ENCODE measurements at regions not wholly inside any gene's neighbourhood (a gene's known extent, or its start where the extent isn't known, plus 50 kb on each side); places are given as distances from the start of the nearest gene placed in this dataset.
"Not testable (repeated sequence)": the region's sequence is repeated elsewhere in the genome, so short reads cannot be mapped to it uniquely, and the experiment has no call there.

DNA sequence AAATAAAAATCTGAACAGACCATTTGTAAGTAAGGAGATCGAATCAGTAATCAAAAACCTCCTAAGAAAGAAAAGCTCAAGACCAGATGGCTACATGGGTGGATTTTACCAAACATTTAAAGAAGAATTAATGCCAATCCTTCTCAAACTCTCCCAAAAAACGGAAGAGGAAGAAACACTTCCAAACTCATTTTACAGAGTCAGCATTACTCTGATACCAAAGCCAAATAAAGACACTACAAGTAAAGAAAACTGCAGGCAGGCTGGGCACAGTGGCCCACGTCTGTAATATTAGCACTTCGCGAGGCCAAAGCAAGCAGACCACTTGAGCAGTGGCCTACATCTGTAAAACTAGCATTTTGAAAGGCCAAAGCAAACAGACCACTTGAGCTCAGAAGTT, 159.8 kb downstream of the DPY19L2 start:
- ATAC-seq (no peak), DNase-seq (ENCODE audit: low spot score) (no peak)
- intact Hi-C loops (cut with DNase I): no loop called here

DNA sequence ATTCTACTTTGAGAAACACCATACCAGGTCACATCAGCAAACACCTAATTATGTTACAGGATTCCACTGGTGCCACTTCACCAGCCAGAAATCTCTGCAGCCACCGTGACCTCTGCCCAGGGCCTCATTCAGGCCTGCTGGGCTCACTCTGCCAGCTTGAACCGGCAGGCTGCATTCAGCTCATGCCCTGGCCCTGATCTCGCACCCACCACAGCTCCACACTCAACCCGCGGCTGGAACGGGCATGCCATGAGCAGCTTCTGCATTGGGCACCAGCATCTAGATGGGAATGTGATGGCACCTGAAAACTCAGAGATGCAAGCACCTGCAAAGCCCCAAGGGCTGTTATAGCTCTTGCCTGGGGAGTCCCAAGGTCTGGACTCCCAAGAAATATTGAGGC, 168.7 kb downstream of the DPY19L2 start:
- intact Hi-C loops (cut with DNase I): no loop called here

DNA sequence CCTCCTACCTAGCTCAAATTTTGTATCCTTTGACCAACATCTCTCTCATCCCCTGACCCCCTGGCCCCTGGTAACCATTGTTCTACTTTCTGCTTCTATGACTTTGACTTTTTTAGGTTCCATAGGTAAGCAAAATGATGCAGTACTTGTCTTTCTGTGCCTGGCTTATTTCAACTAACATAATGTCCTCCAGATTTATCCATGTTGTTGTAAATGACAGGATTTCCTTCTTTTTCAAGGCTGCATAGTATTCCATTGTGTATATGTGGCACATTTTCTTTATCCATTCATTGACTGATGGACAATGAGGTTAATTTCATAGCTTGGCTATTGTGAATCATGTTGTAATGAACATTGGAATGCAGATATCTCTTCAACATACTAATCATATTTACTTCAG, 170.1 kb downstream of the DPY19L2 start:
- intact Hi-C loops (cut with DNase I): no loop called here
- DNase-seq (ENCODE audit: low spot score): no peak
- ATAC-seq: no peak

More for the DNA sequence above, 168.7 kb downstream of the DPY19L2 start:
- DNase-seq (ENCODE audit: low spot score): no peak
- no peak for ATAC-seq

DNA sequence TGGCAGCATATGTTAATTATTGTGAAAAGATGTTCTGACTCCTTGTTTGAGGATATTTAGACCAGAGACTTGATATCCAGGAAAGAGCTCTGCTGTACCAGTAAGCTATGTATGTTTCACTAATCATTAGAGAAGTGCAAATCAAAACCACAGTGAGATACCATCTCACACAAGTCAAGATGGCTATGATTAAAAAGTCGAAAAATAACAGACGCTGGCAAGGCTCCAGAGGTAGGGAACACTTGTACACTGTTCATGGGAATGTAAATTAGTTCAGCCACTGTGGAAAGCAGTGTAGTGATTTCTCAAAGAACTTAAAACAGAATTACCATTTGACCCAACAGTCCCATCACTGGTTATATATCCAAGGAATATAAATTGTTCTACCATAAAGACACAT, 171.6 kb downstream of the DPY19L2 start:
- DNase-seq (ENCODE audit: low spot score) (no peak), ATAC-seq (no peak)
- intact Hi-C loops (cut with DNase I): no loop called here

DNA sequence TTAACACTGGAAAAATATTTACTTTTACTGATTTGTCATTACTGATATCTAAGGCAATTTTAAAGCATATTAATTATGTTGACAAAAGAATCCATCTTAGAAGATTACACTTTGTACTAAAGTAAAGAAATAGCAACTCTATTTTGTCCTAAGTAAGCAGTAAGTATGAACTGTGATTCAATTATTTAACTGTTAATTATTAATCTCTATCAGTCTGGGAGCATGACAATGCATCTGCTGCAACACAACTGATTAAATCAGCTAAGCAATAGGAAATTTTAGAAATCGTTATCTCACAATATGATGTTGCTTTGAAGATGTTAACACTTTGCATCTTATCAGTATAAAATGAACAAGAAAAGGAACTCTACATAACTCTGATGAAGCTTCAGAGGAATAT, 172.3 kb downstream of the DPY19L2 start:
- no peak for DNase-seq (ENCODE audit: low spot score)
- ATAC-seq: no peak
- intact Hi-C loops (cut with DNase I): loop anchor here (1.0 kb wide), 1 partner anchor 11 kb away; no protein-coding TSS in a partner anchor

DNA sequence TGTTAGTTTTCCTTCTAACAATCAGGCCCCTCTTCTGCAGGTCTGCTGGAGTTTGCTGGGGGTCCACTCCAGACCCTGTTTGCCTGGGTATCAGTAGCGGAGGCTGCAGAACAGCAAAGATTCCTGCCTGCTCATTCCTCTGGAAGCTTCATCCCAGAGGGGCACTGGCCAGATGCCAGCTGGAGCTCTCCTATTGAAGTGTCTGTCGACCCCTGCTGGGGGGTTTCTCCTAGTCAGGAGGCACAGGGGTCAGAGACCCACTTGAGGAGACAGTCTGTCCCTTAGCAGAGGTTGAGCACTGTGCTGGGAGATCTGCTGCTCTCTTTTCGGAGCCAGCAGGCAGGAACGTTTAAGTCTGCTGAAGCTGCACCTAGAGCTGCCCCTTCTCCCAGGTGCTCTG, 174.9 kb downstream of the DPY19L2 start:
- ATAC-seq; intact Hi-C loops (cut with DNase I); DNase-seq (ENCODE audit: low spot score): not testable (repeated sequence)

DNA sequence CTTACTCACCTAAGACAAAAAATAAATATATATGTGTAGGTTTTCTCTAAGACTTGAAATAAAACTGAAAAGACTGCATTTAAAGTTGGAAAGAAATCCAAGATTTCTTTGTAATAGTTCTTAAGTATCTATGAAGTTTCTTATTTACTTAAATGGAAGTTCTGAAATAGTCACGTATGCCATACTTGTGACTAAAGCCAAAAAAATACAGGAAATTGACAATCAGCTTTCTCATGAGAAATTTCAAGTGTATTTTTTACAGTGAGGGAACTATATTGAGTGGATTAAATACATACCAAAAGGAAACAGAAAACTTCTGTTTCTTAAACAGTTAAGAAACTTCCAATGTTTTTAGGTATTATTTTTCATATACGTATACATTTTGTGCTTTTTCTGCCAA, 188.1 kb downstream of the DPY19L2 start:
- DNase-seq (ENCODE audit: low spot score): no peak
- intact Hi-C loops (cut with DNase I): no loop called here
- no peak for ATAC-seq

DNA sequence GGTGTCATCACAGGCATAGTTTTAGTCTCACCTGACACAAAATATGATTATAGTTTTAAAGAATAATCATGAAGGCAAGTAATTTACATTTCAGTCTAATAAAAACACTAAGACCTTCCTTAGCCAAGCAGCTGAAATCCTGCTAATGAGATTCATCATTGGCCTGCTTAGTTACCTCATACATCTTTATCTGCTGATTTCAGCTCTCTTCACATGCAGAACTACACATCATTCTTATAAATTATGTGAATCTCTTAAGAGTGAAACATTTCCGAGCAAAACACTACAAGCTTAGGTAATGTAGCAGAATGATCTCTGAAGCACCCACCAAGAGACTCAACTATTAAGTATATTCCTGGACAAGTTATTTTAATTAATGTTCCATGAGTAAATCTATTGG, 198.1 kb downstream of the DPY19L2 start:
- intact Hi-C loops (cut with DNase I): no loop called here
- DNase-seq (ENCODE audit: low spot score) (no peak), ATAC-seq (no peak)

DNA sequence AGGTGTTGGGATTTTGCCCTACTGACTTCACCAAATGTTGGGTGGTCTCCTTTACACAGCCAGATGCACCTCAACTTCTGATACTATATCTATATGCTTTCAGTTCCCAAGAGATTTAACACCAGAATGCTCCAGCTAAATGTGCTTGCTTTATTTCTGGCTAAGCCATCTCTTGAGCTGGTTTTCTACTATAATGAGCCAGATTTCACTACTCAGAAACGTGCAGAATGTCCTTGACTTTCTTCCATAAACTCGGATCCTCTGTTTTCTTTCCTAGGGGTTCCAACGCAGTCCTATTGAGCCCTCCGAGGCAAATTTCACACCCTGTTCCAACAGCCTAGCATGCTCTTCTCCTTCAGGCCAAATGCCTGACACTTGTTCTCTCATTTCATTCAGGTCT, 200.3 kb downstream of the DPY19L2 start:
- no peak for ATAC-seq
- intact Hi-C loops (cut with DNase I): no loop called here
- DNase-seq (ENCODE audit: low spot score): no peak

DNA sequence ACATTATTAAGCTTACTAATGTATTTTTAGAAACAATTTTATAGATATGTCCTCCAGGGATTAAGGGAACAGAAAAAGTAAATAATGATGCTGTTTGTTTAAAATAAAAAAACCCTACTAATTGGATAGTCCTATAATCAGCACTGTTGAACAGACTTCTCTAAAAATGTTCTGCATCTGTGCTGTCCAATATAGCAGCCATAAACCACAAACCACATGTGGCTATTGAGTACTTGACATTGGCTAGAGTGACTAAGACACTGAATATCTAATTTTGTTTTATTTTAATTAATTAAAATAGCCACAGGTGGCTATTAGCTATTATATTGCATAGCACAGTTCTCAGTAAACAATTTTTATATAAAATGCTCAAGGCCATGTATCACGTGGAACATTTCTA, 210.4 kb downstream of the DPY19L2 start:
- ATAC-seq (no peak), DNase-seq (ENCODE audit: low spot score) (no peak)
- intact Hi-C loops (cut with DNase I): no loop called here

DNA sequence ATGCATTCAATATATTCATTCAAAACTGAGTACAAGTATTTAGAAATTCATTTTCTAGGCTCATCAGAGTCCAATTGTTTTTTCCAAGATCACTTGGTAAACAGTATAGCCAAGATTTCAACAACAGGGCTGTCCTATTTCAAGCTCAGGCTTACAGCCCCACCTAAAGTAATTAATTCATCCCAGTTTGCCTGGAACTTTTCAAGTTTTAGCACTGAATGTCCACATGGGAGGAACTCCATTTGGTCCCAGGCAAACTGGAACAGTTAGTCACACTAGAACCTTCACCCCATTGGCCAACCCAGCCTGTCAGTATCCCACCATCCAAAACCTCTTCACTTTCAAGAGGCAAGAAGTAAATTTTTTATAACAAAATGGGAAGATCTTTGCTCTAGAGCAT, 210.9 kb downstream of the DPY19L2 start:
- DNase-seq (ENCODE audit: low spot score): no peak
- intact Hi-C loops (cut with DNase I): no loop called here
- ATAC-seq: no peak

DNA sequence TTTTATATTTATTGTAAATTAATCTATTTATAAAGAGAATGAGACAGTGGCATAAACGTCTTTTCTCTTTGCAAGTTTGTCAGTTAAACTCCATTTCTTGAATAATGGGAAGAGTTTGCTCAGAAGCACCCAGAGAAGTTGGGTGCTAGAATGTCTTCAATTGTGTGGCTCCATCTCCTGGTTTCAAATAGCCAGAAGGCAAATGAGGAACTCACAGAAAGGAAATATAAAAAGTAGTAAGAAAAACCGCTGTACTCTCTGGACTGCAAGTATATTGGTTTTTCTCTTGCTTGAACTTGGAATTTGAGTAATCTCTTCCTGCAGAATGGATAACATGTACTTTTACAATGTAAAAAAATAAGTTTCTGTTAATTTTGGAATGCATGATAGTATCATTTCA, 217.5 kb downstream of the DPY19L2 start:
- ATAC-seq: no peak
- DNase-seq (ENCODE audit: low spot score): no peak
- intact Hi-C loops (cut with DNase I): no loop called here

DNA sequence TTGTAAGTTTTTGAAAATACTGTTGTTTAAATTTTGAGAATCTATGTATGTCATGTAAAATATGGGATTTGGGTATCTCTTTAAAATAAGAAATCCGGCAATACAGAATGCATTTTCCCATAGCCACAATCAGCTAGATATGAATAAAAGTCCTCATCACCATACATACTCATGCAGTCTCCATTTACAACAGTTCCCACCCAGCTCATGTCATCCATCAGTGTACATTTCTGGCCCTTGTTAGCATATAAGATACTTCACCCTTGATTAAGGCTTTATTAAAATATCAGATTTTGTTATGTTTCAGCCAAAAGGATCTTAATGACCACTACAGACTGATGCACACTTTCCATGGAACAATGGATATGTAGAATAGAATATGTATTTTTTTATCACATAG, 218.0 kb downstream of the DPY19L2 start:
- ATAC-seq: no peak
- intact Hi-C loops (cut with DNase I): no loop called here

DNA sequence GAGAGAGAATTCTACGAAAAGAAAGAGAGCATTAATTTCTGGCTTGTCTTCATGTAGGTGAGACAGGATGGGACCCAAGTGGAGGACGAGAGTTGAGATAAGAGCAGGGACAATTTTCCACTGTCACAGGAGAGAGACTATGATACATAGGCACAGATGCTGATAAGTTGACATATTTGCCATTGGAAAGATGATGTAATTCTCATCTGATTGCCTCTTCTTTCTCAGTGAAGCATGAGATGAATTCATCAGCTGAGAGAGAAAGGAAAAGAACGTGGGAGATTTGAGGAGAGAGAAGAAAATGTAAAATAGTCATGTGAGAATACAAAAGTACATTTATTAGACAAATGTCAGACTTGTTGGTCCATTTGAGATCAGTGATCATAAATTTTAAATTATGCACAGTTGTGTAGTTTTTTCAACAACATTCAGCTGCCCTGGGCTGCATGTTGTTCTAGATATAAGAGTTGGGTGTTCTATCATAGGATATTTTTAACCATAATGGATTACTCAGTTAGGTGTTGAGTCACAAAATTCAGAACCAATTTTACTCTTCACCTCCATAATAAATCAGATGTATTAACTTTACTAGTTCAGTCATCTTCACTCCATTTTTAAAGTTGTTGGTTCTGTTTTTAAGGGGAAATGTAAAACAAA, 222.9 kb downstream of the DPY19L2 start:
- intact Hi-C loops (cut with DNase I): no loop called here
- DNase-seq (ENCODE audit: low spot score) (no peak), ATAC-seq (no peak)

More for the DNA sequence above, 218.0 kb downstream of the DPY19L2 start:
- no peak for DNase-seq (ENCODE audit: low spot score)

DNA sequence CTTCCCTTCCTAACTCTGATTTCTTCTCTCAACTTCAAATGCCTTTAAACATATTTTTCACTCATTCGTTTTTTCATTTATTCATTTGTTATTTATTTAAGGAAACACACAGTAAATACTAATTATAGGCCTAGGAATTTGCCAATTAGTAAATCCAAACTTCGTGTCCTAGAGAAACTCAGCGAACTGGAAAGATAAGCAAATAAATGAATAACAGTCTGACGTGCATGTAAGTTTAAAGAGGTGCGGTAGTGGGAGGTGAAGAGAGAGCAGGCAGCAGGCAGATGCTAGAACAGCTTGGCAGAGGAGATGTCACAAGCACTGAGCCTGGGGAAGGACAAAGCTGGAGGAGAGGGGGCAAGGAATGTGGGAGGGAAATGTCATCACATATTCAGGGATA, 228.2 kb downstream of the DPY19L2 start:
- ATAC-seq: no peak
- intact Hi-C loops (cut with DNase I): no loop called here
- DNase-seq (ENCODE audit: low spot score): no peak

DNA sequence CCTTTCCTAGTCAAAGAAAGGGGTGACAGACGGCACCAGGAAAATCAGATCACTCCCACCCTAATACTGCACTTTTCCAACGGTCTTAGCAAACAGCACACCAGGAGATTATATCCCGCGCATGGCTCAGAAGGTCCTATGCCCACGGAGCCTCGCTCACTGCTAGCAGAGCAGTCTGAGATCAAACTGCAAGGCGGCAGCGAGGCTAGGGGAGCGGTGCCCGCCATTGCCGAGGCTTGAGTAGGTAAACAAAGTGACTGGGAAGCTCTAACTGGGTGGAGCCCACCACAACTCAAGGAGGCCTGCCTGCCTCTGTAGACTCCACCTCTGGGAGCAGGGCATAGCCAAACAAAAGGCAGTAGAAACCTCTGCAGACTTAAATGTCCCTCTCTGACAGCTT, 233.9 kb downstream of the DPY19L2 start:
- intact Hi-C loops (cut with DNase I); ATAC-seq; DNase-seq (ENCODE audit: low spot score): not testable (repeated sequence)

DNA sequence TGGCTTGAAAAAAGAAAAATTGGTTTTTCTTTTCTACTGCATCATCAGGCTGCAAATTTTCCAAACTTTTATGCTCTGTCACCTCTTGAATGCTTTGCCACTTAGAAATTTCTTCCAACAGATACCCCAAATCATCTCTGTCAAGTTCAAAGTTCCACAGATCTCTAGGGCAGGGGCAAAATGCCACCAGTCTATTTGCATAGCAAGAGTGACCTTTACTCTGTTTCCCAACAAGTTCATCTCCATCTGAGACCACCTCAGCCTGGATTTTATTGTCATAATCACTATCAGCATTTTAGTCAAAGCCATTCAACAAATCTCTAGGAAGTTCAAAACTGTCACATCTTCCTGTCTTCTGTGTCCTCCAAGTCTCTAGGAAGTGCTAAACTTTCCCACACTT, 240.3 kb downstream of the DPY19L2 start:
- ATAC-seq; intact Hi-C loops (cut with DNase I); DNase-seq (ENCODE audit: low spot score): not testable (repeated sequence)

DNA sequence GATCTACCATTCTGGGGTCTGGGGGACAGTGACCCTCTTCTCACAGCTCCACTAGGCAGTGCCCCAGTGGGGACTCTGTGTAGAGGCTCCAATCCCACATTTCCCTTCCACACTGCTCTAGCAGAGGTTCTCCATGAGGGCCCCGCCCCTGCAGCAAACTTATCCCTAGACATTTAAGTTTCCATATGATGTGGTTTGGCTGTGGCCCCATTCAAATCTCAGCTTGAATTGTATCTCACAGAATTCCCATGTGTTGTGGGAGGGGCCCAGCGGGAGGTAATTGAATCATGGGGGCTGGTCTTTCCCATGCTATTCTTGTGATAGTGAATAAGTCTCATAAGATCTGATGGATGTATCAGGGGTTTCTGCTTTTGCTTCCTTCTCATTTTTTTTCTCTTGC, 241.3 kb downstream of the DPY19L2 start:
- ATAC-seq; intact Hi-C loops (cut with DNase I); DNase-seq (ENCODE audit: low spot score): not testable (repeated sequence)

DNA sequence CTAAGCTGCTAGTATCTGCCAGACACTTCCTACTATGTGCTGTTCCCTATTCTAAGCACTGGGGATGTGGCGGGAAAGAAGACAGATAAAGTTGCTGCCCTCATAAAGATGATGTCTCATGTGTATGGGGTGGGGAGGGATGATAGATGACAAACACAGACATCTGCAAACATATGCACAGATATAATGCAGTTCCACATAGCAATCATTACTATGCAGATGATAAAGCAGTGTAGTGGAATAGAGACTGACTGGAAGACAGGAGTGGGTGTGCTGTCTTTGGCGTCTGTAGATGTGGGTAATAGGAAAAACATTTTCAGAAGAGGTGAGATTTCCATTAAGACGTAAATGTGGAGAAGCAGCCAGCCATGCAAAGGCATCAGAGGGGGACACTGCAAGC, 243.6 kb downstream of the DPY19L2 start:
- ATAC-seq (no peak), DNase-seq (ENCODE audit: low spot score) (no peak)
- intact Hi-C loops (cut with DNase I): no loop called here

DNA sequence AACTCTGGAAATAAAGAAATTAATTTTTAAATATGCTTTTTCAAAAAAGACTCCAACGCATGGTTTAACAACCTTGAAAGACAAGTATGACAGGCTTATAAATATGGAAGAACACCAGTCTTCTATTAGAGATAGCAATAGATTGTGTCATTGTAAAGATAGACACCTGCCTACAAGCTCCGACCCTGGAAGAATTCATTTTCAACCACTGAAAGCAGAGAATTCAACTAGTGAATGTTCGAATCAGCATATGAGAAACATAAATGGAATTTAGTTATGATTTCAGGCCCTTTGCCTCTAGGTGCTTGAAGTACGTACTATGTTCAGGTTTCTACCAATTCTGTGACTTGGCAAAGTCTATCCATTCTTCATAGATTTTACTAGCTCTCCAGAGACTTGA, 244.5 kb downstream of the DPY19L2 start:
- no peak for DNase-seq (ENCODE audit: low spot score)
- ATAC-seq: no peak
- intact Hi-C loops (cut with DNase I): no loop called here

DNA sequence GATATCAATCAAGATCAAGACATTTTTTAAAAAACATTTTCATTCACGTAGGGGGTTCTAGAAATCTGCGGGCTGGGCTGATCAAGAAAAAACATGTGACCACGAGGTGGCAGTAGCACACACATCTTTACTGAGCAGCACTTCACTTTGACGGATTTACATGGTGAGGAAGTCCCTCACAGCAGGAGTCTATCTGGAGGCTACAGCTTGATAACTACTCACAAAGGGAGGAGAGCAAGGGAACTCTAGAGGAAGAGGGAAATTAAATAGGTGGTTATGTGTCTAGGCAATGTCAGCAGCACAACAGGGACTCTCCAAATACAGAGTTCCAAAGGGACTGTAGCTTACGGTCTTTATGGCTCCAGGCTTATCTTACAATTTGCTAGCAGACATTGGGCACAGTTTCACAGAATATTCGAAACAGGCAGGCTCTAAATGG, 248.1 kb downstream of the DPY19L2 start:
- intact Hi-C loops (cut with DNase I): no loop called here
- no peak for ATAC-seq

More for the DNA sequence above, 248.1 kb downstream of the DPY19L2 start:
- DNase-seq (ENCODE audit: low spot score): no peak

Data from sciatic nerve (tissue), 2 donors.